Heart left ventricle (tissue), 13 donors: ENCODE measurements at regions not wholly inside any gene's neighbourhood (a gene's known extent, or its start where the extent isn't known, plus 50 kb on each side); places are given as distances from the start of the nearest gene placed in this dataset.

ENCODE experiments used
- CTCF ChIP-seq, 12 donors: fragments of 200-600 bp; sonication (generic) in 4 of 12; IDR thresholded peaks; one replicate each; pipeline versions ENCODE4 v1.5.0 to v1.8.0; 2018 to 2022; ENCODE audit warnings: antibody characterized with exemption in 12 of 12, mild to moderate bottlenecking in 5 of 12
- POLR2A ChIP-seq, 2 donors: fragments of 450-650 bp; IDR thresholded peaks; one replicate each; pipeline ENCODE4 v1.6.1; 2017; ENCODE audit warnings: antibody characterized with exemption in 2 of 2, mild to moderate bottlenecking in 2 of 2, moderate library complexity in 2 of 2
- donor health status: ischemic (EF 13 %, LVEDD 7.1; RV severe dilation, severe dysfunction).
- donor health status: DM: no; HTN: yes; CAD: no.
- donor health status: DM: no; HTN: no; CAD: no.
- donor health status: ischemic (EF 25% LVEDD 6.9; RV normal size, moderate dysfunction).
- donor health status: ischemic (EF 25% LVEDD 5.7; RV mildly dilated, moderate dysfunction).
- donor health status: ischemic (EF 35%, LVEDD 5.7; RV mildly dilated, moderate dysfunction).
- donor health status: nonischemic (EF 11% LVEDD 7.7; RV severe dilation, severe dysfunction).
- donor health status: DM: yes; HTN: yes; CAD: no.
- donor health status: PGD.
- donor health status: ischemic (EF 29% LVEDD 5.4; RV normal size, mild dysfunction).
- donor health status: nonischemic (EF 23%, LVEDD 6.1; RV moderate dilation, normal function).

- TF ChIP-seq CTCF (IDR thresholded peaks at IDR 0.05) (no peak), POLR2A (IDR thresholded peaks at IDR 0.05) (no peak)
These were observed 678.6 kb downstream of the BCL11B start for GRCh38 chr14:98593361-98593761.
